Vagina (tissue), 2 donors: ENCODE measurements at regions not wholly inside any gene's neighbourhood (a gene's known extent, or its start where the extent isn't known, plus 50 kb on each side); places are given as distances from the start of the nearest gene placed in this dataset.

Experiments
- DNase-seq, 2 donors: peaks; one replicate each; pipeline ENCODE4 v3.0.0-alpha.2; 2017; ENCODE audit errors: extremely low spot score in 2 of 2
- H3K27ac ChIP-seq: fragments of 200-600 bp; sonication (generic); one replicate; pipeline ENCODE4 v1.5.1; 2019
- H3K27me3 ChIP-seq: fragments of 200-600 bp; sonication (generic); one replicate; pipeline ENCODE4 v1.5.1; 2019
- H3K36me3 ChIP-seq, 2 donors: fragments of 200-600 bp; sonication (generic); one replicate each; pipeline ENCODE4 v1.5.1; 2017 to 2019
- H3K4me1 ChIP-seq: fragments of 200-600 bp; sonication (generic); one replicate; pipeline ENCODE4 v1.5.1; 2019
- H3K4me3 ChIP-seq, 2 donors: fragments of 200-600 bp; sonication (generic); 1 replicate in 1 of 2; 2 replicates in 1 of 2; pipeline ENCODE4 v1.5.1; 2016 to 2019
- H3K9me3 ChIP-seq: fragments of 200-600 bp; sonication (generic); one replicate; pipeline ENCODE4 v1.5.1; 2019
- POLR2A ChIP-seq, 2 donors: fragments of 450-650 bp; IDR thresholded peaks; one replicate each; pipeline ENCODE4 v1.6.1; 2017; ENCODE audit warnings: antibody characterized with exemption in 2 of 2, mild to moderate bottlenecking in 2 of 2, moderate library complexity in 2 of 2
- POLR2AphosphoS5 ChIP-seq, 2 donors: sonication (generic); formaldehyde crosslinking; IDR thresholded peaks; one replicate each; pipeline ENCODE4 v1.9.0; 2017; ENCODE audit warnings: antibody characterized with exemption in 2 of 2, mild to moderate bottlenecking in 2 of 2, low read depth in 1 of 2; ENCODE audit not compliant: insufficient read depth in 1 of 2
- intact Hi-C: fragments of 100-400 bp; cut with DNase I; formaldehyde crosslinking; loops from one replicate; pipeline ENCODE4 v1.15.1; 2023
- TF ChIP-seq, protein P1 (sequence below), 3 experiments: fragments of 450-650 bp in 2 of 3; fragments of 200-600 bp in 1 of 3; sonication (generic) in 1 of 3; IDR thresholded peaks; one replicate each; pipeline ENCODE4 v1.5.1; 2017 to 2019; ENCODE audit warnings: antibody characterized with exemption in 3 of 3, mild to moderate bottlenecking in 2 of 3, moderate library complexity in 2 of 3

DNA sequence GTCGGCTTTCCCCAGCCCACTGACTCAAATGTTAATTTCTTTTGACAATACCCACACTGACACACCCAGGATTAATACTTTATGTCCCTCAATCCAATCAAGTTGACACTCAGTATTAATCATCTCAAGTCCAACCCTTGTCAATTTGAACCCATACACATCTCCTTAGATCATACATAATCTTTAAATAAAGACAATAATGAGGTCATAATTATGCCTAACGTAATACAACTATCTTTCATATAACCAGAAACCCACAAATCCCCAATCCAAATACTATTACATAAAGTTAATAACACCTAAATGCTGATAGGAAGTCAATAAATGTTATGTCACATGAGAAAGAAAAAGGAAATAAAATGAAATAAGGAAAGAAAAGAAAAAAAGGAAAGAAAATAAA is 934.2 kb downstream of the CDH9 start:
- Histone ChIP-seq H3K27me3 (no peaks in the 10 kb centered on the region), H3K4me3 (no peak overlapping the region), H3K27ac (no peak overlapping the region), H3K36me3 (no peaks in the 10 kb centered on the region), H3K4me1 (no peaks in the 10 kb centered on the region), H3K9me3 (no peaks in the 10 kb centered on the region)
- TF ChIP-seq POLR2A (IDR thresholded peaks at IDR 0.05) (no peak), POLR2AphosphoS5 (IDR thresholded peaks at IDR 0.05; ENCODE audit: insufficient read depth in 1 of 2, low read depth in 1 of 2) (no peak)
- TF ChIP-seq, protein P1, sequence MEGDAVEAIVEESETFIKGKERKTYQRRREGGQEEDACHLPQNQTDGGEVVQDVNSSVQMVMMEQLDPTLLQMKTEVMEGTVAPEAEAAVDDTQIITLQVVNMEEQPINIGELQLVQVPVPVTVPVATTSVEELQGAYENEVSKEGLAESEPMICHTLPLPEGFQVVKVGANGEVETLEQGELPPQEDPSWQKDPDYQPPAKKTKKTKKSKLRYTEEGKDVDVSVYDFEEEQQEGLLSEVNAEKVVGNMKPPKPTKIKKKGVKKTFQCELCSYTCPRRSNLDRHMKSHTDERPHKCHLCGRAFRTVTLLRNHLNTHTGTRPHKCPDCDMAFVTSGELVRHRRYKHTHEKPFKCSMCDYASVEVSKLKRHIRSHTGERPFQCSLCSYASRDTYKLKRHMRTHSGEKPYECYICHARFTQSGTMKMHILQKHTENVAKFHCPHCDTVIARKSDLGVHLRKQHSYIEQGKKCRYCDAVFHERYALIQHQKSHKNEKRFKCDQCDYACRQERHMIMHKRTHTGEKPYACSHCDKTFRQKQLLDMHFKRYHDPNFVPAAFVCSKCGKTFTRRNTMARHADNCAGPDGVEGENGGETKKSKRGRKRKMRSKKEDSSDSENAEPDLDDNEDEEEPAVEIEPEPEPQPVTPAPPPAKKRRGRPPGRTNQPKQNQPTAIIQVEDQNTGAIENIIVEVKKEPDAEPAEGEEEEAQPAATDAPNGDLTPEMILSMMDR (IDR thresholded peaks at IDR 0.05): no peak
- DNase-seq: no peak
- intact Hi-C loops: no loop called here

DNA sequence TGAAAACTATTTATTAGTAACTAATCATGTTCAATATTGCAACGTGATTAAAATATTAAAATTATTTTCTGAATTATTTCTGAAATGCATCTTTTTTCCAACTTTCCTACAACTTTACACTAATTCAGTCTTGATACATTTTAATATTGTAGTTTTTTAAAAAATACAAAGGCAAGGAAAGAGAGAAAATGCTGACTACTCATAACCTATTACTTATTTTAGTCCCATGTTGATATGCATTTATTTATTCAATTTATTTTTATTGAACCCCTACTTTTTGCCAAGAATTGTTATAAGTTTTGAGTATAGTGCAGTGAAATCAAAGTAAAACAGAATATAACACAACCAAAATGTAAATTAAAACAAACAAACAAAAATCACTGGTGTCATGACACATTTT is 978.2 kb downstream of the CDH9 start:
- Histone ChIP-seq H3K4me3 (no peak overlapping the region), H3K9me3 (no peaks in the 10 kb centered on the region), H3K27ac (no peak overlapping the region), H3K36me3 (no peaks in the 10 kb centered on the region), H3K4me1 (no peaks in the 10 kb centered on the region), H3K27me3 (no peaks in the 10 kb centered on the region)
- TF ChIP-seq, protein P1 (IDR thresholded peaks at IDR 0.05): no peak
- no peak for TF ChIP-seq POLR2A (IDR thresholded peaks at IDR 0.05)
- no peak for TF ChIP-seq POLR2AphosphoS5 (IDR thresholded peaks at IDR 0.05; ENCODE audit: insufficient read depth in 1 of 2, low read depth in 1 of 2)
- DNase-seq: no peak
- intact Hi-C loops: no loop called here

DNA sequence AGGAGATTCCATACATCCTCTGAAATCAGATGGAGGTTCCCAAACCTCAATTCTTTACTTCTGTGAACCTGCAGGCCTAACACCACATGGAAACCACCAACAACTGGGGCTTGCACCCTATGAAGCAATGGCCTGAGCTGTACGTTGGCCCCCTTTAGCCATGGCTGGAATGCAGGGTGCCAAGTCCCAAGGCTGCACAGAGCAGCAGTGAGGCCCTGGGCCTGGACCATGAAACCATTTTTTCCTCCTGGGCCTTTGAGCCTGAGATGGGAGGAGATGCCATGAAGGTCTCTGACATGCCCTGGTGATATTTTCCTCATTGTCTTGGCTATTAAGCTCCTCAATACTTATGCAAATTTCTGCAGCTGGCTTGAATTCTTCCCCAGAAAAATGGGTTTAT is 983.8 kb downstream of the CDH9 start:
- Histone ChIP-seq H3K36me3 (no peaks in the 10 kb centered on the region), H3K27me3 (no peaks in the 10 kb centered on the region), H3K4me3 (no peak overlapping the region), H3K9me3 (no peaks in the 10 kb centered on the region), H3K4me1 (no peaks in the 10 kb centered on the region), H3K27ac (no peak overlapping the region)
- DNase-seq: no peak
- TF ChIP-seq POLR2A (IDR thresholded peaks at IDR 0.05) (no peak), POLR2AphosphoS5 (IDR thresholded peaks at IDR 0.05; ENCODE audit: insufficient read depth in 1 of 2, low read depth in 1 of 2) (no peak)
- TF ChIP-seq, protein P1 (IDR thresholded peaks at IDR 0.05): no peak
- intact Hi-C loops: no loop called here

GRCh38 chr5:26034813-26035212 is 1003.6 kb downstream of the CDH9 start:
- Histone ChIP-seq H3K27me3 (no peaks in the 10 kb centered on the region), H3K9me3 (no peaks in the 10 kb centered on the region), H3K27ac (no peak overlapping the region), H3K36me3 (no peaks in the 10 kb centered on the region), H3K4me3 (no peak overlapping the region), H3K4me1 (no peaks in the 10 kb centered on the region)
- DNase-seq: no peak
- TF ChIP-seq, protein P1 (IDR thresholded peaks at IDR 0.05): no peak
- TF ChIP-seq POLR2AphosphoS5 (IDR thresholded peaks at IDR 0.05; ENCODE audit: insufficient read depth in 1 of 2, low read depth in 1 of 2) (no peak), POLR2A (IDR thresholded peaks at IDR 0.05) (no peak)
- intact Hi-C loops: no loop called here

DNA sequence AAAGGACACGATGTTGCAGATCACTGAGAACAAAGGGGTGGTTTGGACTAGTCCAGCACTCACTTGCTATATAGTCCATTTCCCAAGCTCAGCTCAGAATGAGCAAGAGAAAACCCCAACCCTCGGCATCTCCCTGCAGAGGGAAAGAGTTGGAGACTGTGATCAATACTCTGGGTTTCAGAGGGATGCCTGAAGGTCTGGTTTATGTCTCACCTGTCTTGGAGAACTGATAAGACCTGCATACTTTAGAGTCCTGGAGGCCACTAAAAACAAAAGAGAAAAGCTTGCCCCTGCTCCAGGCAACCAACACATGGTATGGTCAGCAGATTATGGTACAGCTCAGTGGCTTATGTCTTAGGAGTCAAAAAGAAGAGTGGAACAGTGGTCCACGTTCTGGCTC is 1006.9 kb downstream of the CDH9 start:
- no peaks in the 10 kb centered on the region for H3K9me3 ChIP-seq
- H3K27ac ChIP-seq: no peak overlapping the region
- intact Hi-C loops: no loop called here
- TF ChIP-seq POLR2AphosphoS5 (IDR thresholded peaks at IDR 0.05; ENCODE audit: insufficient read depth in 1 of 2, low read depth in 1 of 2) (no peak), POLR2A (IDR thresholded peaks at IDR 0.05) (no peak)
- TF ChIP-seq, protein P1 (IDR thresholded peaks at IDR 0.05): no peak
- H3K27me3 ChIP-seq: no peaks in the 10 kb centered on the region
- H3K4me1 ChIP-seq: no peaks in the 10 kb centered on the region
- no peaks in the 10 kb centered on the region for H3K36me3 ChIP-seq
- DNase-seq: no peak
- no peak overlapping the region for H3K4me3 ChIP-seq
